ENCODE measurements at regions not wholly inside any gene's neighbourhood (a gene's known extent, or its start where the extent isn't known, plus 50 kb on each side); places are given as distances from the start of the nearest gene placed in this dataset.

DNA sequence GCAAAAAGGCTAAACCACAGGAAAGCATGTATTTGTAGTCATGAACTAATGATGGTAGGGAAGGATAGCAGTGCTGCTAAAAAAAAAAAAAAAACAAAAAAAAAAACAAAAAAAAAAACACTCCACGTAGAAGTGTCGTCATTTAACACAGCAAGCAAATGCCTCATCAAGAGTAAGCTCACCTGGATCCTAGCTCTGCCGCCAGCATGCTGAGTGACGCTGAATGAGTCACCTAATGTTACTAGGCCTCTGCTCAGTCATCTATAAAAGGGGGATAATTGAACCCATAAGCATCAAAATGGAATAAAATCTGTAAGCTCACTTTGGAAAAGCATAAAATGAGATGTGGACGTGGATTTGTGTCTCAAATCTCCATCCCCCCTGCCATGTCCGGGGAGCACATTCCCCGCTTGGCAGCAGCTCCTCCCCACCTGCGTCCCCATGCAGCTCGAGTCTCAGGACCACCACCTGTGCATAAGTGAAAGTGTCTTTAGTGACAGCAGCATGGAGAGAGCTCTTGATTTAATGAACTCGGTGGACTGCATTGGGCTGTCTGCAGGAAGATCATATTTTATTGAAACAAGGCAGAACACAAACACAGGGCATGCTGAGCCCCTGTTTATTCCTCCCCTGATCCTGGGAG lies 427.5 kb downstream of the LRATD1 start:
- Histone ChIP-seq H4K20me1 (replicated peaks in 1 of 2; ENCODE audit: control insufficient read depth in 1 of 2, insufficient read depth in 2 of 2, low read length in 2 of 2) (no peaks in the 10 kb centered on the region), H2BK20ac (ENCODE audit: low read length) (no peak overlapping the region), H3K56ac (replicated peaks; ENCODE audit: insufficient read length, low read depth, low read length) (no peak overlapping the region), H3K27ac (ENCODE audit: low read depth, low read length) (no peak overlapping the region), H3K9me3 (ENCODE audit: insufficient read depth in 2 of 2, low read depth in 1 of 2, low read length in 1 of 2) (no peaks in the 10 kb centered on the region), H3K4me1 (replicated peaks in 1 of 4; ENCODE audit: control insufficient read depth in 3 of 4, insufficient read depth in 4 of 4, low read length in 3 of 4) (peaks cover 0 to 2% (median 0%) of the 10 kb centered on the region in 4 experiments; a peak in 3 of 7 replicates), H3K14ac (ENCODE audit: insufficient read length) (no peak overlapping the region), H3K4me3 (ENCODE audit: extremely low read depth in 1 of 4, insufficient read depth in 2 of 4, low read depth in 3 of 4, low read length in 4 of 4) (no peak overlapping the region), H3K4ac (replicated peaks; ENCODE audit: insufficient read length, low read depth, low read length) (no peak overlapping the region), H4K8ac (ENCODE audit: extremely low read depth, insufficient read depth, low read length) (no peak overlapping the region), H2BK5ac (ENCODE audit: low read depth, low read length) (no peak overlapping the region), H3K79me1 (ENCODE audit: low read depth, low read length) (no peaks in the 10 kb centered on the region), H3K79me2 (ENCODE audit: control insufficient read depth in 1 of 2, insufficient read depth in 2 of 2, low read length in 2 of 2) (no peaks in the 10 kb centered on the region), H3K18ac (ENCODE audit: extremely low read depth, low read length) (no peak overlapping the region), H3K23me2 (ENCODE audit: low read depth, low read length) (no peaks in the 10 kb centered on the region), H2BK12ac (ENCODE audit: low read depth, low read length) (no peak overlapping the region; the same call in 1 of the 2 replicates), H3K36me3 (ENCODE audit: control insufficient read depth in 2 of 4, insufficient read depth in 4 of 4, low read length in 3 of 4) (no peaks in the 10 kb centered on the region), H3K23ac (ENCODE audit: insufficient read length) (no peak overlapping the region), H2AFZ (ENCODE audit: low read length) (no peak overlapping the region), H2BK15ac (ENCODE audit: low read length) (no peak overlapping the region), H3K9ac (replicated peaks in 1 of 4; ENCODE audit: extremely low read depth in 1 of 4, low read depth in 3 of 4, low read length in 3 of 4) (no peak overlapping the region), H4K5ac (ENCODE audit: insufficient read length, low read depth, low read length) (no peak overlapping the region), H4K91ac (replicated peaks; ENCODE audit: insufficient read length, low read length) (no peak overlapping the region), H3K4me2 (ENCODE audit: insufficient read depth in 1 of 2, low read depth in 2 of 2, low read length in 2 of 2) (no peak overlapping the region), H3K27me3 (replicated peaks in 1 of 4; ENCODE audit: control insufficient read depth in 3 of 4, extremely low read depth in 1 of 4, insufficient read depth in 3 of 4, low read length in 3 of 4) (no peaks in the 10 kb centered on the region), H2AK5ac (ENCODE audit: low read depth, low read length) (no peak overlapping the region), H2BK120ac (replicated peaks; ENCODE audit: low read depth, low read length) (no peak overlapping the region)
- CTCF ChIA-PET (ENCODE audit: partially characterized antibody) = interaction anchor here (0.6 to 8.6 kb wide), 18 partner anchors 10 to 176 kb away, joined by 3 to 82 read pairs (median 3); no protein-coding TSS in a partner anchor
- DNase-seq (ENCODE audit: low read depth in 1 of 2, low spot score in 2 of 2) (no peak), FAIRE-seq (no peak)
- WGBS, 2 experiments (ENCODE audit: extremely low coverage in 1 of 2, insufficient coverage in 1 of 2, insufficient read length in 1 of 2, insufficient replicate concordance in 2 of 2, low coverage in 1 of 2, low lambda C conversion rate in 2 of 2, missing lambda C conversion rate in 1 of 2) = 84% methylated on average over 10 of the region's 10 CpGs; no CpG with 5 or more reads in 1 of the 2 experiments
- POLR2A ChIA-PET (ENCODE audit: partially characterized antibody) = no interaction called here
- no peak for TF ChIP-seq GTF2F1 (IDR thresholded peaks at IDR 0.05; ENCODE audit: borderline replicate concordance, low read depth, low read length)
- no peak for TF ChIP-seq BRCA1 (IDR thresholded peaks at IDR 0.05; ENCODE audit: low read depth, low read length)
- no peak for TF ChIP-seq EP300 (IDR thresholded peaks at IDR 0.05; ENCODE audit: borderline replicate concordance in 1 of 2, low read depth in 2 of 2, low read length in 2 of 2)
- no peak for TF ChIP-seq RBBP5 (IDR thresholded peaks at IDR 0.05; ENCODE audit: borderline replicate concordance, low read depth, low read length)
- no peak for TF ChIP-seq RNF2 (IDR thresholded peaks at IDR 0.05; ENCODE audit: borderline replicate concordance, low read depth, low read length, missing control alignments, poor library complexity, severe bottlenecking)
- TF ChIP-seq CBX5 (IDR thresholded peaks at IDR 0.05; ENCODE audit: low read depth, low read length) = no peak
- TF ChIP-seq, protein P1, sequence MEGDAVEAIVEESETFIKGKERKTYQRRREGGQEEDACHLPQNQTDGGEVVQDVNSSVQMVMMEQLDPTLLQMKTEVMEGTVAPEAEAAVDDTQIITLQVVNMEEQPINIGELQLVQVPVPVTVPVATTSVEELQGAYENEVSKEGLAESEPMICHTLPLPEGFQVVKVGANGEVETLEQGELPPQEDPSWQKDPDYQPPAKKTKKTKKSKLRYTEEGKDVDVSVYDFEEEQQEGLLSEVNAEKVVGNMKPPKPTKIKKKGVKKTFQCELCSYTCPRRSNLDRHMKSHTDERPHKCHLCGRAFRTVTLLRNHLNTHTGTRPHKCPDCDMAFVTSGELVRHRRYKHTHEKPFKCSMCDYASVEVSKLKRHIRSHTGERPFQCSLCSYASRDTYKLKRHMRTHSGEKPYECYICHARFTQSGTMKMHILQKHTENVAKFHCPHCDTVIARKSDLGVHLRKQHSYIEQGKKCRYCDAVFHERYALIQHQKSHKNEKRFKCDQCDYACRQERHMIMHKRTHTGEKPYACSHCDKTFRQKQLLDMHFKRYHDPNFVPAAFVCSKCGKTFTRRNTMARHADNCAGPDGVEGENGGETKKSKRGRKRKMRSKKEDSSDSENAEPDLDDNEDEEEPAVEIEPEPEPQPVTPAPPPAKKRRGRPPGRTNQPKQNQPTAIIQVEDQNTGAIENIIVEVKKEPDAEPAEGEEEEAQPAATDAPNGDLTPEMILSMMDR (IDR thresholded peaks at IDR 0.05; ENCODE audit: control extremely low read depth in 1 of 3, insufficient read depth in 1 of 3, low read depth in 1 of 3, low read length in 3 of 3) = no peak
- no peak for TF ChIP-seq CHD1 (IDR thresholded peaks at IDR 0.05; ENCODE audit: low read depth, low read length)
- no peak for TF ChIP-seq RFX5 (IDR thresholded peaks at IDR 0.05; ENCODE audit: borderline replicate concordance, low read depth, low read length)
- TF ChIP-seq NANOG (IDR thresholded peaks at IDR 0.05; ENCODE audit: insufficient read depth, low read depth, low read length, poor library complexity, severe bottlenecking) = no peak
